NCI-H446 (cell line): ENCODE measurements at regions not wholly inside any gene's neighbourhood (a gene's known extent, or its start where the extent isn't known, plus 50 kb on each side); places are given as distances from the start of the nearest gene placed in this dataset.

Experiments used
- DNase-seq, 2 experiments: peaks; one replicate each; lab custom pipeline; 2025; lab: John Stamatoyannopoulos, UW

- DNase-seq = no peak
Observed at GRCh38 chr6:10048370-10049297, 366.2 kb downstream of the TFAP2A start.

GRCh38 chr6:10042280-10042679 is 372.6 kb downstream of the TFAP2A start:
- DNase-seq = no peak

DNA sequence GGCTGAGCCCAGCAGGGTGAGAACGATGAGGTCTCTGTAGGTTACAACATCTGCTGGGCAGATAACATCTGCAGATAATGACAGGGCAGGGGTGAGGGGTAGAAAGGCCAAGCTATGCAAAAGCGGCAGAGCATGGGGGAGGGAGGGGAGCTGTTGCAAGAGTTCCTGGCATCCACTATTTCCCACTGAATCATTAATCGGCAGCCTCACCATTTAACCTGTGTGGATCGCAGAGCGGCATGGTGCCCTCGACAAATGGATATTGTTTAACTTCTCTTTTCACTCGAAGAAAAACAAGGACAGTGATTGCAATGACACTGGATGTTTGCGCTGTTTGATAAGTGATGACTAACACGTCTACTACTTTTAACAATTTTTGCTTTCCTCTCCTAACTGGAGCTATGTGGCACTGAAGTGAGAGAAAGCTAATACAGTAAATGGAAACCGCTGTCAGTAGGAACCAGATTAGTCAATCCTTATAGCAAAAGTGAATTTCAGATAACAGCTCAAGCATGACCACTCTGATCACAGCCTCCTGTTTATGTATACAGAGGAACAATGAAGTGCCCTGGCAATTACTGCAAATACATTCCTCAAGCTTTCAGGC is 381.5 kb downstream of the TFAP2A start:
- DNase-seq = no peak

GRCh38 chr6:10031617-10032016 is 383.3 kb downstream of the TFAP2A start:
- no peak for DNase-seq

DNA sequence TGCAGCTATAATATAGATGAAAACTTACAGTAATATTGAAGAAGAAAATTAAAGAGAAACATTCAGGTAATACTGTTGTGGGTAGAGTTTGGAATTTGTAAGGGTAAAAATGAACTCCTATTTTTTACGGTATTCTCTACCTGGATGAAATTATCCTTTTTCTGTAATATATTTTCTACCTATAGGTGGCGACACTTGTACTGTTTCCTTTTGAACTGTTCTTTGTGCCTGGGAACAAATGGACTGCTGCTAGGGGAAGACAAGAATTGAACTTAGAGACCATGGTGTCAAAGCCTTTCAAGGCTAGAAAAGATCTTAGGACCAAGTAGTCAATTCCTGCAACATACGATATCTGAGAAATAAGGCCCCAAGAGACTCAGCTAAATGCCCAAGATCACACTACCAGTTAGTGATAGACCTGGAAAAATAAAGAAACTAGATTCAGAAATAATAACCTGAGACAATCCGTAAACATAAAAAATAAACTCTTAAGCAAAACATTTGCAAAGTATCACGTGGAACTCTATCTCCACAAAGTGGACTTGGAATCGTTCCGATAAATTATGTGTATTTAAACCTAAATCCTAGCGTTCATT is 383.8 kb downstream of the TFAP2A start:
- DNase-seq = no peak

DNA sequence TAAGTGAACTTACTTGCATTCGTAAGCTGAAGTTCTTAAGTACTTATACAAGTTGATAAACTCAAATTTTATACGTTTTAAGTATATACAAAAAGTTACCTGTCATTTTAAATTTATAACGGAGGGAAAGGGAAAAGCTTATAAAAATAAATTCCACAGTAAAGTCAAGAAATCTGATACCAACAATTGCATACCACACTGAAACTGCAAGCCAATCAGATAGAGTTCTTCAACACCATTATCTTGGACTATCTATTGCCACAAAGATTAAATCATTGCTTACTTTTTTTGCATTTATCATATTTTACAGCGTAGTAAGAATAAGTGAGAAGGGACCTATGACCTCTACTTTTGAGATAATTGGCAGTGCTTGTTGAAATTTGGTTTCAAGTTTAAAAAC is 386.7 kb downstream of the TFAP2A start:
- no peak for DNase-seq

DNA sequence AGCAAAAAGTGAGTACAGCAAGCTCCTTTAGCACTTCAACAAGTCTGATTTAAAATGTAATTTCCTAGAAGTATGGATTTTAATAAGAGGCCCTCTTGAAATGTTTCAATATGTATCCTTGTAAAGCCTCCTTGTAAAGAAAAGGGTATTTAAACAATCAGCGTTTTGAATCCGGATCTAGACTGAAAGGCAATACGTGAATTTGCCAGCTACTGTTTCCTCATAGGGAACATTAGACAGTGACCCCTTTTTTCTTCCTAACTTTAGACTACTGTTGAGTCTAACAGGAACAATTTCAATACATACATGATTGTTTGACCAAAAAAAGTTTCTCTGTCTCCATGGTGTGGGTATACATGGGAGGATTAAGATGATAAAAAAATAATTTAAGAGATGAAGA is 395.0 kb downstream of the TFAP2A start:
- no peak for DNase-seq

DNA sequence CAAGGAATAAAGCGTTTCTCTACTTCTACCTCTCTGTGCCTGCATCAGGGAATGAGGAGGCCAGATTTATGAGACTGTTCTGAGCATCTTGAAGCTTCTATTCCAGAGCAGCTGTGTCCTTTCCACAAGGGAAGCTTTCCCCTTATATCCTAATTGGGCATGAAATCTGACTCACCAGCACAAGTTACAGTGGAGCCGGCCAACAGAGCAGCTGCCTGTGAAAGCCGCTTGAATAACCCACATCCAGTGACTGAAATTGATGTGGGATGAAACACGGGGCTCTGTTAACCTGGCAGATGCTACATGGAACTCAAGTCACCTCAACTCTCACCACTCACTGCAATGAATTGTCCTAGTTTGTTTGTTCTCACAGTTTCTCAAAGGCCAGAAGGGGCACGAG is 400.3 kb downstream of the TFAP2A start:
- no peak for DNase-seq

- no peak for DNase-seq
Observed at GRCh38 chr6:10000551-10000950, 414.3 kb downstream of the TFAP2A start.

GRCh38 chr6:9999796-10000195 is 415.1 kb downstream of the TFAP2A start:
- DNase-seq = no peak

GRCh38 chr6:9986273-9986672 is 428.6 kb downstream of the TFAP2A start:
- DNase-seq = no peak

GRCh38 chr6:9985481-9985880 is 429.4 kb downstream of the TFAP2A start:
- DNase-seq = no peak

- no peak for DNase-seq
Observed at GRCh38 chr6:9984607-9985006, 430.3 kb downstream of the TFAP2A start.

DNA sequence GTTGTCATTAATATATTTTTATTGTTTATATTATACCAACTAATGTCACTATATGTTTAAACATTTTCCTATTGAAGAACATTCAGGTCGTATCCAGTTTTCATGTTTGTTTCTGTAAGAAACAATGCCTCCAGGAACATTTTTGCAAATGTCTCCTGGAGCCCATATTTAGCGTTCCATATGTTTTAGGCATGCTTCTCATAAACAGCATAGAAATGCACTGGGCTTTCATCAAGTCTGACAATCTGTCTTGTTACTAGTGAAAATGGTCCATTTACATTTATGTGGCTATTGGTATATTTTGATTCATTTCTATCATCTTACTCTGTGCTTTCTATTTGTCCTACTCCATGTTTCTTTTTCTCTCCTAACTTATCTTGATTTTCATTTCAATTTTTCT is 431.7 kb downstream of the TFAP2A start:
- no peak for DNase-seq

- no peak for DNase-seq
Observed at GRCh38 chr6:9982215-9982614, 432.7 kb downstream of the TFAP2A start.

DNA sequence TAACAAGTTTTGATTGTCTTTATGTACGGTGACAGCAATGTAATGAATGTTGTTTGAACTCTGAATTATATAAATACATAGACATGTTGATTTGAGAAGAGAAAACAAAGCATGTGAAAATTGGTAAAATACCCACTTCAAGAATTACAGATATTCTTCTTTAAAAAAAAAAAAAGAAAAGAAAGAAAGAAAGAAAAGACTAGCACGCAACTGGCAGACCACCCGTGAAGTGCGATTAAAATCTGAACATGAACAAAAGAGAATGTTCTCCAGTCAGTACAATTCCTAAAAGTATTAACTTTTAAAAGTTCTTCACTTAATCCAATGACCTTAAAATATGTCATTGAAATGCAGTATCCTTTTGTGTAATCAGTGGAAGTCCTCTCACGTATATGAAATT is 434.9 kb downstream of the TFAP2A start:
- DNase-seq = no peak

DNA sequence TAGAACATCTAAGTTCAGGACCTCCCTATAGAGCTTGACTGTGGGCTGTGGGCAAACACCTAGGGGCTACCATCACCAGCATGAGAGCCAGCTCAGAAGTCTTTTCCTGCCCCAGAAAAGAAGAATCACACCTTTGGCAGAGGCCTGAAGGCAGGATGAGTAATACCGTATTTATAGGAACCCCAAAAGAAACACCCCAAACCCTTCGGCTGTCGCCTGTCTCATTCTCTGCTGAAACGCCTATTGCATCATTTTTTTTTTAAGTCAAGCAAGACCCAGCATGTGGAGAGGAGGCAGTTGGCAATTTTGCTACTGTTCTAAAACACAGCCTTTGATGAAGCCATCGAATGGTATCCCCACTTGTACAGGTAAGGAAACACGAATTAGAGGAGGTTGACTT is 436.4 kb downstream of the TFAP2A start:
- DNase-seq = no peak

GRCh38 chr6:9977411-9977810 is 437.5 kb downstream of the TFAP2A start:
- DNase-seq = no peak

DNA sequence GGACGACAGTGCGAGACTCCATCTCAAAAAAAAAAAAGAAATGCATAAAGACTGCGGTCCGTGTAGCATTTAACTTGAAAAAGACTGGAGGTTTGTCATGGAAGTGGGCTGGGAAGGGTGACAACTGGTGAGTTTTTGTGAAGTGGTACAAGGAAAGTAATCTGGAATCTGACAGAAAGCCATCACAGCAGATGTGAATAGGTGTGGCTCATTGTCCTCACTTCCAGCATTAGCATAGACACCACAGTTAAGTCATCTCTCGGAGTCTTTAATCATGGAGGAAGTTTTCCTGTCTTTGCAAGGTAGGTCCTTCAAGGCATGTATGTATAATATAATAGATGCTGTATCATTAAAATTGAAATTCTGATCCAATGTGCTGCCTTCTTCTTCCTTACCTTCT is 453.2 kb downstream of the TFAP2A start:
- DNase-seq = no peak

- DNase-seq = no peak
Observed at GRCh38 chr6:9957215-9957759, 457.6 kb downstream of the TFAP2A start.

DNA sequence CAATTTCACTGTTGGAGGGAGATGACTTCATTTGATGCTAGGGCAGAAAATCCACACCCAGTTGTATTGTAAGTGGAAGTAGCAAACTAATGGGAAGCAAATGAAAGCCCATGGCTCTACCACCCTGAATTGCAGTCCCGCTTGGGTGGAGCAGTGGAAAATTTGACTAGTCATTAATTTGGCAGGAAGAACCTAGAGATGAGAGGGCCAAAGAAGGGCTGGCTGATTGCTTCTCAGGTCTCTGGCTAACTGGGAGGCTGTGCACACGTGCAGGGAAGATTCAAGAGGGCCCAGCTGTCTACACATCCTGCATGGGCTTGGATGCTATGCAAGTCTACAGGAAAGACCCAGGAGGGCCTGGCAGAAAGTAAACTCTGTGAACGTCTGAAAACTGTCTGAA is 466.2 kb downstream of the TFAP2A start:
- DNase-seq = no peak

DNA sequence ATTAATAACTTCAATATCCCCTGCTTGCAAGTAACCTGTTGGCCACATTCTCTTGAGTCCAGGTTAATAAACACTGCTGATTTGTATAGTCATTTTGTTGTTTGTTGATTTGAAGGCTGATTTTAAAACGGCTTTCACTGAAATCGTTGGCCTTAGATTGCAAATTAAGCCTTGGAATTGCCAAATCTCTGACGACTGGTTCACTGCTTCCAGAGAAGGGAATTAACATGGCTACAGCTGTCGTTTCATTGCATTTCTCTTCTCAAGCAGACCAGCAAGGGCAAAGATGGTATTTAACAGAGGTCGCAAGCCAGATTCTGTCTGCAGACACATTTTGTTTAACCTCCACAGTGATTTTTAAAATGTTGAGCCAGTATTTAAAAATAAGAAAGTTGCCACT is 470.9 kb downstream of the TFAP2A start:
- DNase-seq = no peak

DNA sequence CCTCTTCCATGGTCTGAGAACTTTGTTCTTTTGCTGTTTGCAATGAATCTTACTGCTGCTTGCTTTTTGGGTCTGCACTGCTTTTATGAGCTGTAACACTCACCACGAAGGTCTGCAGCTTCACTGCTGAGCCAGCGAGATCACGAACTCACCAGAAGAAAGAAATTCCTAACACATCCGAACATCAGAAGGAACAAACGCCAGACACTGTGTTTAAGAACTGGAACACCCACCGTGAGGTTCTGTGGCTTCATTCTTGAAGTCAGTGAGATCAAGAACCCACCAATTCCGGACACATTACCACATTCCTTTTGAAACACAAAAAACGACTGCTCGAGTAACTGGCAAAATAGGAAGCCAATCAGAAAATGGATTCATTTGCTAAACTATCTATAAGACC is 471.8 kb downstream of the TFAP2A start:
- no peak for DNase-seq
